ENCODE measurements at regions not wholly inside any gene's neighbourhood (a gene's known extent, or its start where the extent isn't known, plus 50 kb on each side); places are given as distances from the start of the nearest gene placed in this dataset.

- no peak for DNase-seq (ENCODE audit: low spot score in 2 of 2)
- intact Hi-C loops (cut with DNase I; ENCODE audit: low total_unique reads), result no loop called here
- Histone ChIP-seq H3K27me3 (no peaks in the 10 kb centered on the region), H3K9me3 (no peaks in the 10 kb centered on the region), H3K4me3 (peak overlapping the region in 1 of 3 donors; percentile 24), H3K36me3 (no peaks in the 10 kb centered on the region), H3K4me1 (no peaks in the 10 kb centered on the region), H3K27ac (no peak overlapping the region)
- TF ChIP-seq POLR2A (IDR thresholded peaks at IDR 0.05), result no peak
- TF ChIP-seq CTCF (IDR thresholded peaks at IDR 0.05), result no peak
- TF ChIP-seq POLR2AphosphoS5 (IDR thresholded peaks at IDR 0.05), result no peak
Observed at GRCh38 chr5:27402828-27403227, 364.4 kb upstream of the CDH9 start.

- Histone ChIP-seq H3K27me3 (no peaks in the 10 kb centered on the region), H3K4me3 (no peak overlapping the region), H3K4me1 (no peaks in the 10 kb centered on the region), H3K9me3 (no peaks in the 10 kb centered on the region), H3K36me3 (no peaks in the 10 kb centered on the region), H3K27ac (no peak overlapping the region)
- intact Hi-C loops (cut with DNase I; ENCODE audit: low total_unique reads), result no loop called here
- no peak for DNase-seq (ENCODE audit: low spot score in 2 of 2)
- TF ChIP-seq CTCF (IDR thresholded peaks at IDR 0.05) (no peak), POLR2AphosphoS5 (IDR thresholded peaks at IDR 0.05) (no peak), POLR2A (IDR thresholded peaks at IDR 0.05) (no peak)
Observed at GRCh38 chr5:27396998-27397397, 358.6 kb upstream of the CDH9 start.

GRCh38 chr5:27392716-27393115, 354.3 kb upstream of the CDH9 start:
- Histone ChIP-seq H3K27ac (no peak overlapping the region), H3K27me3 (no peaks in the 10 kb centered on the region), H3K4me1 (no peaks in the 10 kb centered on the region), H3K9me3 (no peaks in the 10 kb centered on the region), H3K36me3 (no peaks in the 10 kb centered on the region), H3K4me3 (no peak overlapping the region)
- TF ChIP-seq POLR2A (IDR thresholded peaks at IDR 0.05) (no peak), CTCF (IDR thresholded peaks at IDR 0.05) (no peak), POLR2AphosphoS5 (IDR thresholded peaks at IDR 0.05) (no peak)
- intact Hi-C loops (cut with DNase I; ENCODE audit: low total_unique reads), result no loop called here
- DNase-seq (ENCODE audit: low spot score in 2 of 2), result no peak

GRCh38 chr5:27389696-27390095, 351.3 kb upstream of the CDH9 start:
- H3K4me3 ChIP-seq, result no peak overlapping the region

GRCh38 chr5:27388755-27389154, 350.4 kb upstream of the CDH9 start:
- intact Hi-C loops (cut with DNase I; ENCODE audit: low total_unique reads), result no loop called here
- no peak overlapping the region for H3K27ac ChIP-seq
- DNase-seq (ENCODE audit: low spot score in 2 of 2), result no peak
- H3K4me3 ChIP-seq, result no peak overlapping the region
- no peaks in the 10 kb centered on the region for H3K4me1 ChIP-seq
- H3K27me3 ChIP-seq, result no peaks in the 10 kb centered on the region
- H3K9me3 ChIP-seq, result no peaks in the 10 kb centered on the region
- TF ChIP-seq POLR2A (IDR thresholded peaks at IDR 0.05) (no peak), CTCF (IDR thresholded peaks at IDR 0.05) (no peak), POLR2AphosphoS5 (IDR thresholded peaks at IDR 0.05) (no peak)
- H3K36me3 ChIP-seq, result no peaks in the 10 kb centered on the region

More at GRCh38 chr5:27389696-27390095, 351.3 kb upstream of the CDH9 start:
- TF ChIP-seq CTCF (IDR thresholded peaks at IDR 0.05), result no peak
- TF ChIP-seq POLR2A (IDR thresholded peaks at IDR 0.05), result no peak
- no peak for TF ChIP-seq POLR2AphosphoS5 (IDR thresholded peaks at IDR 0.05)
- Histone ChIP-seq H3K9me3 (no peaks in the 10 kb centered on the region), H3K27me3 (no peaks in the 10 kb centered on the region), H3K27ac (no peak overlapping the region), H3K36me3 (no peaks in the 10 kb centered on the region), H3K4me1 (no peaks in the 10 kb centered on the region)
- no peak for DNase-seq (ENCODE audit: low spot score in 2 of 2)
- intact Hi-C loops (cut with DNase I; ENCODE audit: low total_unique reads), result no loop called here
